Breast epithelium (tissue), 3 donors: ENCODE measurements at regions not wholly inside any gene's neighbourhood (a gene's known extent, or its start where the extent isn't known, plus 50 kb on each side); places are given as distances from the start of the nearest gene placed in this dataset.

ENCODE experiments used
- CTCF ChIP-seq, 3 donors: fragments of 450-650 bp; IDR thresholded peaks; one replicate each; pipeline ENCODE4 v1.5.1; 2016 to 2017; ENCODE audit warnings: antibody characterized with exemption in 3 of 3, mild to moderate bottlenecking in 3 of 3, moderate library complexity in 3 of 3
- POLR2A ChIP-seq: fragments of 450-650 bp; IDR thresholded peaks from one replicate; pipeline ENCODE4 v1.6.1; 2016; ENCODE audit warnings: antibody characterized with exemption, mild to moderate bottlenecking, moderate library complexity

- TF ChIP-seq CTCF (IDR thresholded peaks at IDR 0.05) (no peak), POLR2A (no peak)
These were observed 170.2 kb upstream of the AUTS2 start for GRCh38 chr7:69428089-69428488.
